IPS-18c (cell line): ENCODE measurements at regions not wholly inside any gene's neighbourhood (a gene's known extent, or its start where the extent isn't known, plus 50 kb on each side); places are given as distances from the start of the nearest gene placed in this dataset.
"Not testable (repeated sequence)": the region's sequence is repeated elsewhere in the genome, so short reads cannot be mapped to it uniquely, and the experiment has no call there.

Experiments used
- H3K4me3 ChIP-seq: 2 replicates; pipeline ENCODE4 v1.7.0; 2013; ENCODE audit warnings: low read depth, mild to moderate bottlenecking, low read length, moderate library complexity; ENCODE audit not compliant: insufficient read depth
- H3K9me3 ChIP-seq: one replicate; pipeline ENCODE4 v1.6.1; 2013; ENCODE audit warnings: mild to moderate bottlenecking, low read length, moderate library complexity; ENCODE audit not compliant: control insufficient read depth, insufficient read depth

- H3K4me3 ChIP-seq = no peak overlapping the region
- peaks cover 4% of the 10 kb centered on the region for H3K9me3 ChIP-seq
These were observed 355.5 kb downstream of the FBXW7 start for GRCh38 chr4:152180369-152180768.

GRCh38 chr4:152177538-152177937, 358.4 kb downstream of the FBXW7 start:
- H3K9me3 ChIP-seq, H3K4me3 ChIP-seq: not testable (repeated sequence)

GRCh38 chr4:152176627-152177214, 359.2 kb downstream of the FBXW7 start:
- H3K9me3 ChIP-seq = peaks cover under 1% of the 10 kb centered on the region
- no peak overlapping the region for H3K4me3 ChIP-seq

GRCh38 chr4:152175586-152175985, 360.3 kb downstream of the FBXW7 start:
- Histone ChIP-seq H3K4me3 (no peak overlapping the region), H3K9me3 (no peaks in the 10 kb centered on the region)

GRCh38 chr4:152172146-152172545, 363.7 kb downstream of the FBXW7 start:
- Histone ChIP-seq H3K9me3 (no peaks in the 10 kb centered on the region), H3K4me3 (no peak overlapping the region)

GRCh38 chr4:152171556-152171955, 364.3 kb downstream of the FBXW7 start:
- H3K9me3 ChIP-seq = no peaks in the 10 kb centered on the region
- no peak overlapping the region for H3K4me3 ChIP-seq

- Histone ChIP-seq H3K4me3 (no peak overlapping the region), H3K9me3 (no peaks in the 10 kb centered on the region)
These were observed 366.2 kb downstream of the FBXW7 start for GRCh38 chr4:152169683-152170082.

- Histone ChIP-seq H3K9me3 (no peaks in the 10 kb centered on the region), H3K4me3 (no peak overlapping the region)
These were observed 366.8 kb downstream of the FBXW7 start for GRCh38 chr4:152168987-152169616.

- no peak overlapping the region for H3K4me3 ChIP-seq
- H3K9me3 ChIP-seq = no peaks in the 10 kb centered on the region
These were observed 369.3 kb downstream of the FBXW7 start for GRCh38 chr4:152166567-152166966.

- Histone ChIP-seq H3K4me3 (no peak overlapping the region), H3K9me3 (no peaks in the 10 kb centered on the region)
These were observed 370.0 kb downstream of the FBXW7 start for GRCh38 chr4:152165846-152166245.

GRCh38 chr4:152165146-152165545, 370.7 kb downstream of the FBXW7 start:
- Histone ChIP-seq H3K9me3 (no peaks in the 10 kb centered on the region), H3K4me3 (no peak overlapping the region)

GRCh38 chr4:152164561-152164960, 371.3 kb downstream of the FBXW7 start:
- Histone ChIP-seq H3K9me3 (no peaks in the 10 kb centered on the region), H3K4me3 (no peak overlapping the region)

- Histone ChIP-seq H3K9me3 (no peaks in the 10 kb centered on the region), H3K4me3 (no peak overlapping the region)
These were observed 373.6 kb downstream of the FBXW7 start for GRCh38 chr4:152162331-152162697.

- Histone ChIP-seq H3K4me3 (no peak overlapping the region), H3K9me3 (no peaks in the 10 kb centered on the region)
These were observed 374.1 kb downstream of the FBXW7 start for GRCh38 chr4:152161676-152162330.

GRCh38 chr4:152160225-152160800, 375.6 kb downstream of the FBXW7 start:
- no peaks in the 10 kb centered on the region for H3K9me3 ChIP-seq
- H3K4me3 ChIP-seq = no peak overlapping the region

- H3K9me3 ChIP-seq = no peaks in the 10 kb centered on the region
- no peak overlapping the region for H3K4me3 ChIP-seq
These were observed 376.1 kb downstream of the FBXW7 start for GRCh38 chr4:152159773-152160172.

GRCh38 chr4:152158225-152158624, 377.7 kb downstream of the FBXW7 start:
- H3K4me3 ChIP-seq = no peak overlapping the region
- H3K9me3 ChIP-seq = no peaks in the 10 kb centered on the region

GRCh38 chr4:152157629-152158028, 378.3 kb downstream of the FBXW7 start:
- H3K9me3 ChIP-seq = no peaks in the 10 kb centered on the region
- no peak overlapping the region for H3K4me3 ChIP-seq
